HepG2 (cell line): ENCODE measurements at regions not wholly inside any gene's neighbourhood (a gene's known extent, or its start where the extent isn't known, plus 50 kb on each side); places are given as distances from the start of the nearest gene placed in this dataset.

Source experiments
- ATAC-seq: fragments of 200-7000 bp; cut with Tn5 transposase; 3 replicates; pipeline ENCODE4 v1.9.1; 2020; ENCODE audit warnings: mild to moderate bottlenecking, moderate library complexity
- BruUV-seq: library from RNA; stranded (reverse); fragments of 400-500 nt; replicated peaks from 2 replicates; lab custom pipeline; 2021; lab: Mats Ljungman, UMichigan
- CTCF ChIA-PET: fragments of 300-600 bp; formaldehyde crosslinking; extraction: SDS; loops from one replicate; lab custom pipeline; 2021; ENCODE audit warnings: low total read pairs, inconsistent platforms, low intra/inter-chr PET ratio; lab: Yijun Ruan, JAX
- POLR2A ChIA-PET: fragments of 350-600 bp; sonication (Branson Sonifier 250); formaldehyde crosslinking; loops from one replicate; lab custom pipeline; 2020; ENCODE audit warnings: antibody characterized with exemption, inconsistent platforms; lab: Yijun Ruan, JAX
- DNase-seq: peaks from one replicate; pipeline ENCODE4 v3.0.0-alpha.2; 2015; ENCODE audit warnings: low spot score
- FAIRE-seq: peaks from 3 replicates; lab custom pipeline; 2011; peaks lifted over from hg19 to GRCh38; lab: Jason Lieb, UNC
- H2AFZ ChIP-seq: one replicate; pipeline ENCODE4 v1.6.1; 2011; ENCODE audit warnings: low read length, inconsistent platforms
- H3K27ac ChIP-seq: fragments of 300-600 bp; 3 replicates; pipeline ENCODE4 v1.8.0; 2011; ENCODE audit warnings: mixed run types, mild to moderate bottlenecking, mixed read lengths, low read length, inconsistent platforms; ENCODE audit not compliant: insufficient read depth; ENCODE audit errors: extremely low read length
- H3K27me3 ChIP-seq, 2 experiments: fragments of 200-600 bp in 1 of 2; 2 replicates in 1 of 2; 3 replicates in 1 of 2; pipeline versions ENCODE4 v1.6.0 to v1.8.0; 2011; ENCODE audit warnings: low read length in 2 of 2, mild to moderate bottlenecking in 2 of 2, moderate library complexity in 2 of 2, inconsistent platforms in 1 of 2; ENCODE audit not compliant: insufficient read depth in 2 of 2, control insufficient read depth in 1 of 2
- H3K36me3 ChIP-seq, 2 experiments: fragments of 200-600 bp in 1 of 2; replicated peaks in 1 of 2; 2 replicates in 1 of 2; 3 replicates in 1 of 2; pipeline versions ENCODE4 v1.5.1 to v1.8.0; 2011; ENCODE audit warnings: low read length in 2 of 2, inconsistent platforms in 1 of 2; ENCODE audit not compliant: insufficient read depth in 2 of 2, control insufficient read depth in 1 of 2
- H3K4me1 ChIP-seq: 2 replicates; pipeline ENCODE4 v1.5.1; 2012; ENCODE audit warnings: low read length, inconsistent platforms; ENCODE audit not compliant: insufficient read depth
- H3K4me2 ChIP-seq: 2 replicates; pipeline ENCODE4 v1.6.0; 2011; ENCODE audit warnings: low read depth, low read length, inconsistent platforms
- H3K4me3 ChIP-seq, 3 experiments: fragments of 200-600 bp in 1 of 3; sonication (generic), shearing (Covaris generic) in 1 of 3; replicated peaks in 1 of 3; 2 replicates each; pipeline ENCODE4 v1.5.1; 2011 to 2016; ENCODE audit warnings: low read length in 3 of 3, inconsistent platforms in 2 of 3, low read depth in 2 of 3, mild to moderate bottlenecking in 2 of 3, control low read depth in 1 of 3, mixed read lengths in 1 of 3; ENCODE audit not compliant: insufficient read depth in 1 of 3
- H3K79me2 ChIP-seq: one replicate; pipeline ENCODE4 v1.6.1; 2011; ENCODE audit warnings: low read length, inconsistent platforms; ENCODE audit not compliant: insufficient read depth
- H3K9ac ChIP-seq: 2 replicates; pipeline ENCODE4 v1.6.0; 2011; ENCODE audit warnings: mild to moderate bottlenecking, low read depth, low read length, inconsistent platforms; ENCODE audit not compliant: insufficient read depth
- H3K9me3 ChIP-seq: 2 replicates; pipeline ENCODE4 v1.5.1; 2012; ENCODE audit warnings: mild to moderate bottlenecking, low read length
- H4K20me1 ChIP-seq: 2 replicates; pipeline ENCODE4 v1.6.0; 2011; ENCODE audit warnings: inconsistent platforms, mild to moderate bottlenecking, low read length, moderate library complexity; ENCODE audit not compliant: insufficient read depth
- CBX2 ChIP-seq, 2 experiments: fragments of 200-600 bp in 1 of 2; sonication (generic); formaldehyde crosslinking in 1 of 2; IDR thresholded peaks; 2 replicates each; pipeline versions ENCODE4 v1.7.0 to v1.8.1; 2018 to 2022; ENCODE audit warnings: low read depth in 2 of 2, low read length in 1 of 2, mild to moderate bottlenecking in 1 of 2, missing genetic modification reagents in 1 of 2
- ELF4 ChIP-seq: sonication (generic); formaldehyde crosslinking; IDR thresholded peaks from 2 replicates; pipeline ENCODE4 v1.5.0; 2020; ENCODE audit warnings: missing genetic modification reagents, mild to moderate bottlenecking, moderate library complexity, borderline replicate concordance
- KAT7 ChIP-seq: IDR thresholded peaks from 2 replicates; pipeline ENCODE4 v1.6.1; 2018; ENCODE audit warnings: borderline replicate concordance, missing compliant biosample characterization
- MIER3 ChIP-seq: IDR thresholded peaks from 2 replicates; pipeline ENCODE4 v1.6.1; 2016; ENCODE audit warnings: missing compliant biosample characterization, borderline replicate concordance
- MXI1 ChIP-seq: IDR thresholded peaks from 3 replicates; pipeline ENCODE4 v1.6.1; 2012; ENCODE audit warnings: low read depth, low read length, inconsistent platforms, borderline replicate concordance
- NRL ChIP-seq: sonication (generic); formaldehyde crosslinking; IDR thresholded peaks from 2 replicates; pipeline ENCODE4 v1.5.0; 2020; ENCODE audit warnings: missing genetic modification reagents, mild to moderate bottlenecking, moderate library complexity, borderline replicate concordance
- SMAD1 ChIP-seq: sonication (generic); formaldehyde crosslinking; IDR thresholded peaks from 2 replicates; pipeline ENCODE4 v1.4.0; 2020; ENCODE audit warnings: missing genetic modification reagents, low read depth, mild to moderate bottlenecking, borderline replicate concordance
- SMAD9 ChIP-seq: sonication (generic); formaldehyde crosslinking; IDR thresholded peaks from 2 replicates; pipeline ENCODE4 v1.5.1; 2020; ENCODE audit warnings: mild to moderate bottlenecking, missing genetic modification reagents
- ZNF20 ChIP-seq: sonication (generic); formaldehyde crosslinking; IDR thresholded peaks from 2 replicates; pipeline ENCODE4 v1.4.0; 2020; ENCODE audit warnings: mild to moderate bottlenecking, moderate library complexity, missing genetic modification reagents
- ZNF549 ChIP-seq: sonication (generic); formaldehyde crosslinking; IDR thresholded peaks from 2 replicates; pipeline ENCODE4 v1.5.0; 2020; ENCODE audit warnings: missing genetic modification reagents
- ZNF576 ChIP-seq: sonication (generic); formaldehyde crosslinking; IDR thresholded peaks from 2 replicates; pipeline ENCODE4 v1.4.0; 2020; ENCODE audit warnings: mild to moderate bottlenecking, missing genetic modification reagents
- ZNF768 ChIP-seq: sonication (generic); formaldehyde crosslinking; IDR thresholded peaks from 2 replicates; pipeline ENCODE4 v1.4.0; 2020; ENCODE audit warnings: missing genetic modification reagents
- ZNF83 ChIP-seq: sonication (generic); formaldehyde crosslinking; IDR thresholded peaks from 2 replicates; pipeline ENCODE4 v1.4.0; 2020; ENCODE audit warnings: missing genetic modification reagents, mild to moderate bottlenecking, borderline replicate concordance
- ZSCAN29 ChIP-seq: sonication (generic); formaldehyde crosslinking; conservative IDR thresholded peaks from 2 replicates; pipeline ENCODE4 v1.4.0; 2020; ENCODE audit warnings: mild to moderate bottlenecking, missing genetic modification reagents
- WGBS: methylation state at CpG from one replicate; pipeline ENCODE4 v1.1.6; 2017; ENCODE audit warnings: low lambda C conversion rate; 5-methylcytosine and 5-hydroxymethylcytosine counted together
- in situ Hi-C: cut with HindIII; loops from 2 replicates; pipeline ENCODE4 v1.10.0; 2017; ENCODE audit warnings: low pct_unique_long_range_greater_than_20kb; ENCODE audit not compliant: extremely low pct_ligation_motif_present
- intact Hi-C: fragments of 100-400 bp; cut with micrococcal nuclease; formaldehyde crosslinking; loops from one replicate; pipeline ENCODE4 v1.10.0; 2022; ENCODE audit not compliant: unreplicated experiment

- ATAC-seq (no peak), DNase-seq (no peak), FAIRE-seq (no peak)
- ChIA-PET CTCF (no interaction called here), POLR2A (no interaction called here)
- H3K79me2 ChIP-seq, result no peaks in the 10 kb centered on the region
- no peaks in the 10 kb centered on the region for H3K4me1 ChIP-seq
- H3K36me3 ChIP-seq, result no peaks in the 10 kb centered on the region
- in situ Hi-C loops (no loop called here), intact Hi-C loops (no loop called here)
- no peak overlapping the region for H2AFZ ChIP-seq
- 51% methylated on average over 7 of the region's 7 CpGs for WGBS
- no peak overlapping the region for H3K4me3 ChIP-seq
- H4K20me1 ChIP-seq, result no peaks in the 10 kb centered on the region
- TF ChIP-seq ZNF20 (CRISPR knock-in tag) (no peak), MXI1 (no peak), SMAD1 (no peak), ZNF549 (CRISPR knock-in tag) (no peak), ZNF83 (CRISPR knock-in tag) (no peak), SMAD9 (CRISPR knock-in tag) (no peak), ZNF768 (no peak), MIER3 (CRISPR knock-in tag) (no peak), ELF4 (CRISPR knock-in tag) (no peak), KAT7 (CRISPR knock-in tag) (no peak), CBX2 (IDR thresholded peaks at IDR 0.05; ENCODE audit: low read depth, low read length) (no peak), CBX2 (CRISPR knock-in tag; IDR thresholded peaks at IDR 0.05; ENCODE audit: low read depth) (no peak), NRL (CRISPR knock-in tag) (no peak), ZNF576 (CRISPR knock-in tag) (no peak), ZSCAN29 (no peak)
- no TSS peak for BruUV-seq
- no peak overlapping the region for H3K4me2 ChIP-seq
- no peak overlapping the region for H3K9ac ChIP-seq
- no peak overlapping the region for H3K27ac ChIP-seq
- H3K27me3 ChIP-seq, result no peaks in the 10 kb centered on the region
- no peaks in the 10 kb centered on the region for H3K9me3 ChIP-seq
Measured at GRCh38 chr3:147939839-147940238, 530.7 kb downstream of the ZIC1 start.
